Breast epithelium (tissue), 3 donors: ENCODE measurements at regions not wholly inside any gene's neighbourhood (a gene's known extent, or its start where the extent isn't known, plus 50 kb on each side); places are given as distances from the start of the nearest gene placed in this dataset.

Experiments used
- CTCF ChIP-seq, 3 donors: fragments of 450-650 bp; IDR thresholded peaks; one replicate each; pipeline ENCODE4 v1.5.1; 2016 to 2017; ENCODE audit warnings: antibody characterized with exemption in 3 of 3, mild to moderate bottlenecking in 3 of 3, moderate library complexity in 3 of 3
- POLR2A ChIP-seq: fragments of 450-650 bp; IDR thresholded peaks from one replicate; pipeline ENCODE4 v1.6.1; 2016; ENCODE audit warnings: antibody characterized with exemption, mild to moderate bottlenecking, moderate library complexity
- POLR2AphosphoS5 ChIP-seq, 3 donors: sonication (generic); formaldehyde crosslinking; IDR thresholded peaks; one replicate each; pipeline ENCODE4 v1.6.1; 2017; ENCODE audit warnings: antibody characterized with exemption in 3 of 3

GRCh38 chr2:56707218-56707617 lies 523.4 kb downstream of the CCDC85A start:
- TF ChIP-seq CTCF (IDR thresholded peaks at IDR 0.05) (no peak), POLR2AphosphoS5 (IDR thresholded peaks at IDR 0.05) (no peak), POLR2A (no peak)
